ENCODE measurements at regions not wholly inside any gene's neighbourhood (a gene's known extent, or its start where the extent isn't known, plus 50 kb on each side); places are given as distances from the start of the nearest gene placed in this dataset.

DNA sequence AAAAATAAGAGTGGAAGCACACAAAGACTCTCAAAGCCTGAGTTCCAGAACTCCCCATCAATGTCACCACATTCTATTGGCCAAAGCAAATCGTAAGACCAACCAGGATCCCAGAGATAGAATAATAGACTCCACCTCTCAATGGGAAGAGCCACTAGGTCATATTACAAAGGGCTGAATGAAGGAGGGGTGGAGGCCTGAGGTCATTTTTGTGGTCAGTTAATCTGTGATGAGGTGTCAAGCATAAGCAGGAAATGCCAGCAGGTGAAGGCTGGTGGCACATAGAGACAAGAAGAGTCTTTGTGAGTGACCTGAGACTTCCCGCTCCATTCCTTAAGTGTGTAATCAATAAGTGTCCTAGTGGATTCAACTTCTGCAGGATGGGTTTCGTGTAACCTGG lies 144.3 kb downstream of the TFCP2L1 start:
- ChIA-PET POLR2A (no interaction called here), CTCF (interaction anchor here (0.6 to 1.8 kb wide), 2 partner anchors 13 to 158 kb away, joined by 3 to 12 read pairs; no protein-coding TSS in a partner anchor)

DNA sequence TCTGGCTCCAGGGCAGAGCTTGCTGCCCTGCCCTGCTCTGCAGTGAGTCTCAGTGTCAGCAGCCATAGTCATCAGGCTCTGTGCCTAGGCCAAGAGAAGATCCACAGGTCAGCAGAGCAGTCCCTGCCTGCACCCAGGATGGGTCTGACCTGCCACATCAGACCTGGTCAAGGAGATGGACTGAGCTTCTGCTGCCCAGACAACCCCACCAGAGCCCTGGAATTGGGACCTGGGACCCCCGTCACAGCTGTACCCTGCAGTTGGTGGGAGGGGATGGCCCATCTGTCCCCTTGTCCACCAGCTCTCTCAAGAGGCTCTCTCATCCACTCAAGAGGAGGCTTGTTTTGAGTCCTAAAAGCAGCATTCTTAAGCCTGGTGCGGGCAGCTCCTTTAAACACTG lies 142.6 kb downstream of the TFCP2L1 start:
- DNase-seq (ENCODE audit: extremely low spot score): no peak
- ChIA-PET CTCF (interaction anchor here (0.9 kb wide), 1 partner anchor 14 kb away, joined by 5 read pairs; no protein-coding TSS in a partner anchor), POLR2A (no interaction called here)
- no peak for TF ChIP-seq SUZ12 (IDR thresholded peaks at IDR 0.05)

More for the DNA sequence above, 144.3 kb downstream of the TFCP2L1 start:
- DNase-seq (ENCODE audit: extremely low spot score): no peak
- TF ChIP-seq FOXM1 (IDR thresholded peaks at IDR 0.05; ENCODE audit: borderline replicate concordance) (no peak), L3MBTL2 (conservative IDR thresholded peaks at IDR 0.05) (no peak), SP1 (IDR thresholded peaks at IDR 0.05) (no peak)

DNA sequence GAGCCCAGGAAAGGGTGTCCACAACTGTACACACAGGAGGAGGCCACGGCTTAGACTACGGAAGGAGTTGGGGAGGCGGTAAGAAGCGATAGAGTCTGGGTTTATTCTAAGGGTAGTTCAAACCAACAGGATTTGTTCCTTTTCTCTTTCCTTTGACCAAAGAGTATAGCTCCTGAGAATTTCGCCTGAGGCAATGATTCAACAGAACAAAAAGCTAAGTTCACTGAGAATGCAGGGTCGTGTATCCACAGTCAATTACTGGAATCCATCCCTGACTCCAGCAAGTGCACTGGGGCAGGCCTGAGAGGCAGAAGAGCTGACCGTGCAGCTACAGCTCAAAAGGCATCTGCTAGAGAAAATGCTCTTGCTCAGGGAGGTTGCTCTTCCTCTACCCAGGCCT lies 140.9 kb downstream of the TFCP2L1 start:
- no peak for DNase-seq (ENCODE audit: extremely low spot score)
- TF ChIP-seq CTBP1 (IDR thresholded peaks at IDR 0.05; ENCODE audit: borderline replicate concordance): no peak
- TF ChIP-seq TARDBP (IDR thresholded peaks at IDR 0.05): no peak
- TF ChIP-seq ZNF384 (IDR thresholded peaks at IDR 0.05): no peak
- TF ChIP-seq FOXA1 (IDR thresholded peaks at IDR 0.05): no peak
- no peak for TF ChIP-seq FOXK2 (IDR thresholded peaks at IDR 0.05)
- no peak for TF ChIP-seq FOXM1 (IDR thresholded peaks at IDR 0.05; ENCODE audit: borderline replicate concordance)
- no peak for TF ChIP-seq BHLHE40 (IDR thresholded peaks at IDR 0.05; ENCODE audit: borderline replicate concordance)
- TF ChIP-seq SP1 (IDR thresholded peaks at IDR 0.05): no peak
- no peak for TF ChIP-seq ELF4 (IDR thresholded peaks at IDR 0.05)
- TF ChIP-seq LEF1 (IDR thresholded peaks at IDR 0.05; ENCODE audit: borderline replicate concordance): no peak
- no peak for TF ChIP-seq L3MBTL2 (conservative IDR thresholded peaks at IDR 0.05)
- TF ChIP-seq SUZ12 (IDR thresholded peaks at IDR 0.05): no peak
- TF ChIP-seq, protein P1, sequence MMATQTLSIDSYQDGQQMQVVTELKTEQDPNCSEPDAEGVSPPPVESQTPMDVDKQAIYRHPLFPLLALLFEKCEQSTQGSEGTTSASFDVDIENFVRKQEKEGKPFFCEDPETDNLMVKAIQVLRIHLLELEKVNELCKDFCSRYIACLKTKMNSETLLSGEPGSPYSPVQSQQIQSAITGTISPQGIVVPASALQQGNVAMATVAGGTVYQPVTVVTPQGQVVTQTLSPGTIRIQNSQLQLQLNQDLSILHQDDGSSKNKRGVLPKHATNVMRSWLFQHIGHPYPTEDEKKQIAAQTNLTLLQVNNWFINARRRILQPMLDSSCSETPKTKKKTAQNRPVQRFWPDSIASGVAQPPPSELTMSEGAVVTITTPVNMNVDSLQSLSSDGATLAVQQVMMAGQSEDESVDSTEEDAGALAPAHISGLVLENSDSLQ (IDR thresholded peaks at IDR 0.05): no peak
- TF ChIP-seq HDGF (IDR thresholded peaks at IDR 0.05; ENCODE audit: borderline replicate concordance): no peak
- TF ChIP-seq NFRKB (IDR thresholded peaks at IDR 0.05): no peak
- TF ChIP-seq ARNT (IDR thresholded peaks at IDR 0.05): no peak
- POLR2A ChIA-PET: no interaction called here
- CTCF ChIA-PET: no interaction called here

- TF ChIP-seq ELF4 (IDR thresholded peaks at IDR 0.05): no peak
- no peak for TF ChIP-seq ZNF384 (IDR thresholded peaks at IDR 0.05)
- no peak for TF ChIP-seq FOXK2 (IDR thresholded peaks at IDR 0.05)
- TF ChIP-seq LEF1 (IDR thresholded peaks at IDR 0.05; ENCODE audit: borderline replicate concordance): no peak
- TF ChIP-seq NFRKB (IDR thresholded peaks at IDR 0.05): no peak
- no peak for TF ChIP-seq SUZ12 (IDR thresholded peaks at IDR 0.05)
- no peak for TF ChIP-seq TARDBP (IDR thresholded peaks at IDR 0.05)
- TF ChIP-seq ARNT (IDR thresholded peaks at IDR 0.05): no peak
- TF ChIP-seq BHLHE40 (IDR thresholded peaks at IDR 0.05; ENCODE audit: borderline replicate concordance): no peak
- CTCF ChIA-PET: interaction anchor here (0.9 kb wide), 1 partner anchor 18 kb away, joined by 3 read pairs; no protein-coding TSS in a partner anchor
- POLR2A ChIA-PET: no interaction called here
- no peak for DNase-seq (ENCODE audit: extremely low spot score)
Measured at GRCh38 chr2:121146630-121147029, 138.4 kb downstream of the TFCP2L1 start.

DNA sequence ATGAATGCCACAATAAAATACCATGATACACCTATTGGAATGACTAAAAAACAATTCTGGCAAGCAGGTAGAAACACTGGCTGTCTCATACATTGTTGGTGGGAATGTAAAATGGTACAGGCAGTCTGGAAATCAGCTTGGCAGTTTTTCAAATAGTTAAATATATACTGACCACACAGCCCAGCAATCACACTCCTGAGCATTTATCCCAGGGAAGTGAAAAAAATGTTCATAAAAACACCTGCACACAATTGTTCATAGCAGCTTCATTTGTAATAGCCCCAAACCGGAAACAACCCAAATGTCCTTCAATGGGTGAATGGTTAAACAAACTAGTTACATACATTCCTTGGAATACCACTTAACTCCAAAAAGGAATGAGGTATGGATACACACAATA lies 137.2 kb downstream of the TFCP2L1 start:
- ChIA-PET CTCF (no interaction called here), POLR2A (no interaction called here)
- no peak for TF ChIP-seq CTBP1 (IDR thresholded peaks at IDR 0.05; ENCODE audit: borderline replicate concordance)
- TF ChIP-seq SP1 (IDR thresholded peaks at IDR 0.05): no peak
- no peak for TF ChIP-seq LEF1 (IDR thresholded peaks at IDR 0.05; ENCODE audit: borderline replicate concordance)
- no peak for TF ChIP-seq L3MBTL2 (conservative IDR thresholded peaks at IDR 0.05)
- no peak for TF ChIP-seq FOXK2 (IDR thresholded peaks at IDR 0.05)
- no peak for TF ChIP-seq SUZ12 (IDR thresholded peaks at IDR 0.05)
- no peak for TF ChIP-seq HDGF (IDR thresholded peaks at IDR 0.05; ENCODE audit: borderline replicate concordance)
- TF ChIP-seq TARDBP (IDR thresholded peaks at IDR 0.05): no peak
- TF ChIP-seq NFRKB (IDR thresholded peaks at IDR 0.05): no peak
- TF ChIP-seq ELF4 (IDR thresholded peaks at IDR 0.05): no peak
- no peak for TF ChIP-seq ZNF384 (IDR thresholded peaks at IDR 0.05)
- TF ChIP-seq ARNT (IDR thresholded peaks at IDR 0.05): no peak
- TF ChIP-seq FOXA1 (IDR thresholded peaks at IDR 0.05): no peak
- no peak for TF ChIP-seq BHLHE40 (IDR thresholded peaks at IDR 0.05; ENCODE audit: borderline replicate concordance)
- DNase-seq (ENCODE audit: extremely low spot score): no peak

DNA sequence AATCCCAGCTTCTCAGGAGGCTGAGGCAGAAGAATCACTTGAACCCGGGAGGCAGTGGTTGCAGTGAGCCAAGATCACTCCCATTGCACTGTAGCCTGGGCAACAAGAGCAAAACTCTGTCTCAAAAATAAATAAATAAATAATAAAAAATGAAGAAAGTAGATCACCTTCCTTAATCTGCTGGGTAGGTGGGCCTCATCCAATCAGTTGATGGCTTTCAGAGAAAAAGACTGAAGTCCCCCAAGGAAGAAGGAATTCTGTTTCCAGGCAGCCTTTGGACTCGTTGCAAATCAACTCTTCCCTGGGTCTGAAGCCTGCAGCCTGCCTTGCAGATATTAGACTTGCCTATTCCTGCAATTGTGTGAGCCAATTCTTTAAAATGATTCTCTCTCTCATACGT lies 136.5 kb downstream of the TFCP2L1 start:
- TF ChIP-seq LEF1 (IDR thresholded peaks at IDR 0.05; ENCODE audit: borderline replicate concordance): no peak
- no peak for TF ChIP-seq FOXM1 (IDR thresholded peaks at IDR 0.05; ENCODE audit: borderline replicate concordance)
- no peak for TF ChIP-seq FOXK2 (IDR thresholded peaks at IDR 0.05)
- TF ChIP-seq FOXA1 (IDR thresholded peaks at IDR 0.05): no peak
- no peak for TF ChIP-seq SUZ12 (IDR thresholded peaks at IDR 0.05)
- no peak for TF ChIP-seq TARDBP (IDR thresholded peaks at IDR 0.05)
- no peak for TF ChIP-seq L3MBTL2 (conservative IDR thresholded peaks at IDR 0.05)
- no peak for TF ChIP-seq HDGF (IDR thresholded peaks at IDR 0.05; ENCODE audit: borderline replicate concordance)
- TF ChIP-seq, protein P1 (IDR thresholded peaks at IDR 0.05): no peak
- no peak for TF ChIP-seq BHLHE40 (IDR thresholded peaks at IDR 0.05; ENCODE audit: borderline replicate concordance)
- no peak for TF ChIP-seq NFRKB (IDR thresholded peaks at IDR 0.05)
- no peak for TF ChIP-seq SP1 (IDR thresholded peaks at IDR 0.05)
- TF ChIP-seq ARNT (IDR thresholded peaks at IDR 0.05): no peak
- CTCF ChIA-PET: no interaction called here
- POLR2A ChIA-PET: no interaction called here
- no peak for DNase-seq (ENCODE audit: extremely low spot score)

DNA sequence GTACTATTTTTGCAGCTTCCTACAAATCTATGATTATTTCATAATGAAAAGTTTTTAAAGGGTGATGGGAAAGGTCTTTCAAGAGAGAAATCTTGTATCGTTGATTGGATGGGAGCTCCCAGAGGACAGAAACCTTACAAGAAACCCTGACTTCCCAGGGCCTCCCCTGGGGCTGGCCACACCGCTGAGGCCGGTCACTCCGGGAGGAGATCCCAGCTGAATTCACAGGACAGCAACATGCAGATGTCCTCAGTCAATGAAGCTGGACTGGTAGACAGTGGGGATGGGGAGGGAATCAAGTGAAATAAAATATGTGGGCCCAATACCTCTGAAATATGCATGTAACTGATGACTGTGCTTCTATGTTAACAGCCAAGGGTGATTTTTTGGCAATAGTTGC lies 135.6 kb downstream of the TFCP2L1 start:
- DNase-seq (ENCODE audit: extremely low spot score): no peak
- POLR2A ChIA-PET: no interaction called here
- CTCF ChIA-PET: interaction anchor here (1.3 kb wide), 1 partner anchor 21 kb away, joined by 5 read pairs; no protein-coding TSS in a partner anchor
- no peak for TF ChIP-seq CTBP1 (IDR thresholded peaks at IDR 0.05; ENCODE audit: borderline replicate concordance)
- no peak for TF ChIP-seq ARNT (IDR thresholded peaks at IDR 0.05)
- no peak for TF ChIP-seq ELF4 (IDR thresholded peaks at IDR 0.05)
- TF ChIP-seq FOXM1 (IDR thresholded peaks at IDR 0.05; ENCODE audit: borderline replicate concordance): no peak
- TF ChIP-seq HDGF (IDR thresholded peaks at IDR 0.05; ENCODE audit: borderline replicate concordance): no peak
- no peak for TF ChIP-seq ZNF384 (IDR thresholded peaks at IDR 0.05)
- no peak for TF ChIP-seq LEF1 (IDR thresholded peaks at IDR 0.05; ENCODE audit: borderline replicate concordance)
- no peak for TF ChIP-seq NFRKB (IDR thresholded peaks at IDR 0.05)
- TF ChIP-seq, protein P1 (IDR thresholded peaks at IDR 0.05): no peak
- TF ChIP-seq BHLHE40 (IDR thresholded peaks at IDR 0.05; ENCODE audit: borderline replicate concordance): no peak
- no peak for TF ChIP-seq L3MBTL2 (conservative IDR thresholded peaks at IDR 0.05)
- TF ChIP-seq SP1 (IDR thresholded peaks at IDR 0.05): no peak
- TF ChIP-seq FOXK2 (IDR thresholded peaks at IDR 0.05): no peak
- TF ChIP-seq SUZ12 (IDR thresholded peaks at IDR 0.05): no peak
